Liver (tissue), 8 donors: ENCODE measurements at regions not wholly inside any gene's neighbourhood (a gene's known extent, or its start where the extent isn't known, plus 50 kb on each side); places are given as distances from the start of the nearest gene placed in this dataset.

Experiments
- DNase-seq: peaks from one replicate; pipeline ENCODE4 v3.0.0-alpha.2; 2017; ENCODE audit warnings: low spot score
- H3K27ac ChIP-seq, 2 donors: one replicate each; pipeline ENCODE4 v1.7.0; 2013; ENCODE audit warnings: inconsistent platforms in 2 of 2, low read length in 2 of 2, control low read depth in 1 of 2, low read depth in 1 of 2, mild to moderate bottlenecking in 1 of 2
- H3K27me3 ChIP-seq, 4 donors: one replicate each; pipeline versions ENCODE4 v1.6.1 to v1.7.0; 2013; ENCODE audit warnings: low read length in 3 of 4, inconsistent platforms in 1 of 4, mild to moderate bottlenecking in 1 of 4, moderate library complexity in 1 of 4; ENCODE audit not compliant: control insufficient read depth in 4 of 4, insufficient read depth in 4 of 4
- H3K36me3 ChIP-seq, 4 donors: one replicate each; pipeline versions ENCODE4 v1.6.1 to v1.7.0; 2013; ENCODE audit warnings: low read length in 3 of 4, mild to moderate bottlenecking in 3 of 4, low read depth in 1 of 4, moderate library complexity in 1 of 4; ENCODE audit not compliant: control insufficient read depth in 4 of 4, insufficient read depth in 3 of 4
- H3K4me1 ChIP-seq, 4 donors: one replicate each; pipeline versions ENCODE4 v1.6.1 to v1.7.0; 2013; ENCODE audit warnings: low read length in 3 of 4, mild to moderate bottlenecking in 3 of 4, moderate library complexity in 1 of 4; ENCODE audit not compliant: control insufficient read depth in 4 of 4, insufficient read depth in 4 of 4
- H3K4me3 ChIP-seq, 3 donors: one replicate each; pipeline versions ENCODE4 v1.6.1 to v1.7.0; 2013; ENCODE audit warnings: low read length in 3 of 3, control low read depth in 1 of 3, low read depth in 1 of 3, mild to moderate bottlenecking in 1 of 3
- H3K9ac ChIP-seq, 2 donors: one replicate each; pipeline ENCODE4 v1.7.0; 2013; ENCODE audit warnings: low read length in 2 of 2, mild to moderate bottlenecking in 2 of 2, moderate library complexity in 2 of 2, control low read depth in 1 of 2, low read depth in 1 of 2
- H3K9me3 ChIP-seq, 4 donors: one replicate each; pipeline versions ENCODE4 v1.6.1 to v1.7.0; 2013; ENCODE audit warnings: low read length in 3 of 4; ENCODE audit not compliant: control insufficient read depth in 4 of 4
- EGR1 ChIP-seq, 2 donors: IDR thresholded peaks; 2 replicates each; pipeline ENCODE4 v1.6.1; 2016 to 2018; ENCODE audit warnings: antibody characterized with exemption in 2 of 2, low read depth in 2 of 2
- FOXA1 ChIP-seq: IDR thresholded peaks from 2 replicates; pipeline ENCODE4 v1.6.1; 2016; ENCODE audit warnings: antibody characterized with exemption
- GABPA ChIP-seq, 2 donors: IDR thresholded peaks in 1 of 2; conservative IDR thresholded peaks in 1 of 2; 2 replicates each; pipeline ENCODE4 v1.6.1; 2016; ENCODE audit warnings: antibody characterized with exemption in 2 of 2, mild to moderate bottlenecking in 1 of 2, moderate library complexity in 1 of 2
- RXRA ChIP-seq, 2 donors: IDR thresholded peaks; 2 replicates each; pipeline ENCODE4 v1.6.1; 2017 to 2018; ENCODE audit warnings: antibody characterized with exemption in 2 of 2, mild to moderate bottlenecking in 1 of 2
- TAF1 ChIP-seq: conservative IDR thresholded peaks from 2 replicates; pipeline ENCODE4 v1.6.1; 2016; ENCODE audit warnings: antibody characterized with exemption, mild to moderate bottlenecking
- YY1 ChIP-seq: IDR thresholded peaks from 2 replicates; pipeline ENCODE4 v1.6.1; 2016; ENCODE audit warnings: antibody characterized with exemption, mild to moderate bottlenecking
- WGBS: extraction: QIAGEN DNeasy Blood & Tissue Kit; methylation state at CpG from one replicate; pipeline ENCODE4 v1.1.7; 2013; 5-methylcytosine and 5-hydroxymethylcytosine counted together
- TF ChIP-seq, protein P1 (sequence below): IDR thresholded peaks from 2 replicates; pipeline ENCODE4 v1.6.1; 2016; ENCODE audit warnings: antibody characterized with exemption
- TF ChIP-seq, protein P2 (sequence below): fragments of 150-350 bp; IDR thresholded peaks from 2 replicates; pipeline ENCODE4 v1.5.1; 2017; ENCODE audit warnings: improper control_type of control experiment, low read depth, low read length; ENCODE audit not compliant: missing input control
- TF ChIP-seq, protein P3 (sequence below): IDR thresholded peaks from 2 replicates; pipeline ENCODE4 v1.6.1; 2016; ENCODE audit warnings: antibody characterized with exemption
- donor health status: healthy.
- donor health status: healthy.
- donor health status: healthy.
- donor health status: healthy.
- donor health status: healthy.

DNA sequence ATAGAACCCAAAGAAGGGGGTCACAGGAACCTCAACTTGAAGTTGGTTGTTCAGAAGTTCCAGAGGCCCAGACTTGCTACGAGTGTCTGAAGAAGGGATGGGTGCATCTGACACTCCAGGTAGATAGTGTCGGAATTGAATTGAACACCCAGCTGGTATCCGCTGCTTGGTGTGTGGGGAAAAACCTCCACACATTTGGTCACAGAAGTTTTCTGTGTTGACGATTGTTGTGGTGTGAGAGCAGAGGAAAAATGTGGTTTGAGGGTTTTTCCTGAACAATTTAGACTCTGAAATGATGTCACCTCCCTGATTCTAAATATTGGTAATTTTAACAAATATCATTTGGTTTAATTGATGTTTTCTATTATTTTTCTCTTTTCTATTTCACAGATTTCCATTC, 218.8 kb upstream of the CTNNB1 start:
- Histone ChIP-seq H3K9ac (no peak overlapping the region), H3K27ac (no peak overlapping the region), H3K27me3 (no peaks in the 10 kb centered on the region), H3K4me1 (no peaks in the 10 kb centered on the region), H3K4me3 (no peak overlapping the region), H3K36me3 (no peaks in the 10 kb centered on the region), H3K9me3 (no peaks in the 10 kb centered on the region)
- DNase-seq: no peak
- 82% methylated on average over 4 of the region's 4 CpGs for WGBS
- TF ChIP-seq FOXA1 (no peak), GABPA (IDR thresholded peaks at IDR 0.05 in 1 of 2, conservative IDR thresholded peaks at IDR 0.05 in 1 of 2) (no peak), YY1 (no peak)
- TF ChIP-seq, protein P1, sequence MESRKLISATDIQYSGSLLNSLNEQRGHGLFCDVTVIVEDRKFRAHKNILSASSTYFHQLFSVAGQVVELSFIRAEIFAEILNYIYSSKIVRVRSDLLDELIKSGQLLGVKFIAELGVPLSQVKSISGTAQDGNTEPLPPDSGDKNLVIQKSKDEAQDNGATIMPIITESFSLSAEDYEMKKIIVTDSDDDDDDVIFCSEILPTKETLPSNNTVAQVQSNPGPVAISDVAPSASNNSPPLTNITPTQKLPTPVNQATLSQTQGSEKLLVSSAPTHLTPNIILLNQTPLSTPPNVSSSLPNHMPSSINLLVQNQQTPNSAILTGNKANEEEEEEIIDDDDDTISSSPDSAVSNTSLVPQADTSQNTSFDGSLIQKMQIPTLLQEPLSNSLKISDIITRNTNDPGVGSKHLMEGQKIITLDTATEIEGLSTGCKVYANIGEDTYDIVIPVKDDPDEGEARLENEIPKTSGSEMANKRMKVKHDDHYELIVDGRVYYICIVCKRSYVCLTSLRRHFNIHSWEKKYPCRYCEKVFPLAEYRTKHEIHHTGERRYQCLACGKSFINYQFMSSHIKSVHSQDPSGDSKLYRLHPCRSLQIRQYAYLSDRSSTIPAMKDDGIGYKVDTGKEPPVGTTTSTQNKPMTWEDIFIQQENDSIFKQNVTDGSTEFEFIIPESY: no peak

DNA sequence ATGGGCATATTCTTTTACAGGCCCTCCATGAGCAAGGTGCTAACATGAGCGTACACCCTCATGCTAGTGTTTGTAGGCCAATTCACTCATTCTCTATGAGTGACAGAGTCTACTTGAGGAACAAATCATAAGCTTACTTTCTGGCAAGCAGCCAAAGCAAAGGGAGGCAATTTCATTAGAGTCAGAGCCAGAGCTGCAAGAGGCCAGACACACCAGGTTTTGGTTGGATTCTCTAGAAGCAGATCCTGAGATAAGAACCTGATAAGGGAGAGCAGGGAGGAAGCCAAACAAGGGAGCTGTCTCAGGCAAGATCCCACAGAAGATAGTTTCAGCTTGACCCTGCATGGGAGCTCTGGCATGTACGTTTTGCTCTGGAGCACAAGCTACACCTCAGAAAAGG, 214.1 kb upstream of the CTNNB1 start:
- Histone ChIP-seq H3K36me3 (no peaks in the 10 kb centered on the region), H3K27me3 (no peaks in the 10 kb centered on the region), H3K9me3 (no peaks in the 10 kb centered on the region), H3K4me3 (no peak overlapping the region), H3K9ac (no peak overlapping the region), H3K27ac (no peak overlapping the region), H3K4me1 (no peaks in the 10 kb centered on the region)
- no peak for DNase-seq
- 91% methylated on average over 2 of the region's 2 CpGs for WGBS
- TF ChIP-seq EGR1 (IDR thresholded peaks at IDR 0.05; ENCODE audit: low read depth in 2 of 2) (no peak), TAF1 (no peak), GABPA (IDR thresholded peaks at IDR 0.05 in 1 of 2, conservative IDR thresholded peaks at IDR 0.05 in 1 of 2) (no peak)
- TF ChIP-seq, protein P2, sequence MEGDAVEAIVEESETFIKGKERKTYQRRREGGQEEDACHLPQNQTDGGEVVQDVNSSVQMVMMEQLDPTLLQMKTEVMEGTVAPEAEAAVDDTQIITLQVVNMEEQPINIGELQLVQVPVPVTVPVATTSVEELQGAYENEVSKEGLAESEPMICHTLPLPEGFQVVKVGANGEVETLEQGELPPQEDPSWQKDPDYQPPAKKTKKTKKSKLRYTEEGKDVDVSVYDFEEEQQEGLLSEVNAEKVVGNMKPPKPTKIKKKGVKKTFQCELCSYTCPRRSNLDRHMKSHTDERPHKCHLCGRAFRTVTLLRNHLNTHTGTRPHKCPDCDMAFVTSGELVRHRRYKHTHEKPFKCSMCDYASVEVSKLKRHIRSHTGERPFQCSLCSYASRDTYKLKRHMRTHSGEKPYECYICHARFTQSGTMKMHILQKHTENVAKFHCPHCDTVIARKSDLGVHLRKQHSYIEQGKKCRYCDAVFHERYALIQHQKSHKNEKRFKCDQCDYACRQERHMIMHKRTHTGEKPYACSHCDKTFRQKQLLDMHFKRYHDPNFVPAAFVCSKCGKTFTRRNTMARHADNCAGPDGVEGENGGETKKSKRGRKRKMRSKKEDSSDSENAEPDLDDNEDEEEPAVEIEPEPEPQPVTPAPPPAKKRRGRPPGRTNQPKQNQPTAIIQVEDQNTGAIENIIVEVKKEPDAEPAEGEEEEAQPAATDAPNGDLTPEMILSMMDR: no peak

DNA sequence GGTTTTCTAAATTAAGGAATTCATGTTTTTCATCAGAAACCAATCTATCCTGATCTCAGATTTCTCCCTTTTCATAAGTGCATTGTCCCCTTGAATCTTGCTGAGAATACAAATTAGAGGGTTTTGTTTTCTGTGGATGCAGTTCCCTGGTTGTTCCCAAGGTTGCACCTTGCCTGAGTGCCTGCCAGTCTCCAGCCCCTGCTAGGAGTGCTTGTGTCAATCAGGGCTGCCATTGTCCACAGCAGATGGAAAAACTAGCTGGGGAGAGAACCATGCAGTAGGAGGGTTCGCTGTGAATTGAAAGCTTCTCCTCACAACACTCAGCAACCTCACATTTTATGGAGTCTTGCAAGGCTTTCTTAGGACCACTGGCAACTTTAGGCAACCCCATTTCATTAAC, 210.8 kb upstream of the CTNNB1 start:
- H3K4me3 ChIP-seq: no peak overlapping the region
- no peak overlapping the region for H3K9ac ChIP-seq
- no peak for TF ChIP-seq RXRA (IDR thresholded peaks at IDR 0.05)
- TF ChIP-seq, protein P3, sequence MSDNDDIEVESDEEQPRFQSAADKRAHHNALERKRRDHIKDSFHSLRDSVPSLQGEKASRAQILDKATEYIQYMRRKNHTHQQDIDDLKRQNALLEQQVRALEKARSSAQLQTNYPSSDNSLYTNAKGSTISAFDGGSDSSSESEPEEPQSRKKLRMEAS: no peak
- no peak for TF ChIP-seq FOXA1
- TF ChIP-seq YY1: no peak
- H3K27me3 ChIP-seq: no peaks in the 10 kb centered on the region
- H3K36me3 ChIP-seq: no peaks in the 10 kb centered on the region
- no peak for DNase-seq
- no peaks in the 10 kb centered on the region for H3K9me3 ChIP-seq
- 95% methylated on average over 1 of the region's 1 CpG for WGBS
- no peaks in the 10 kb centered on the region for H3K4me1 ChIP-seq
- no peak overlapping the region for H3K27ac ChIP-seq
